MM.1S (cell line): ENCODE measurements at regions not wholly inside any gene's neighbourhood (a gene's known extent, or its start where the extent isn't known, plus 50 kb on each side); places are given as distances from the start of the nearest gene placed in this dataset.
"Not testable (repeated sequence)": the region's sequence is repeated elsewhere in the genome, so short reads cannot be mapped to it uniquely, and the experiment has no call there.

Experiments used
- EZH2 ChIP-seq: fragments of 300-600 bp; sonication (generic); optimal IDR thresholded peaks from 2 replicates; pipeline ENCODE3; 2017; ENCODE audit warnings: low read depth, mild to moderate bottlenecking, antibody characterized with exemption, low read length, mixed read lengths
- EZH2phosphoT487 ChIP-seq: fragments of 300-600 bp; sonication (generic); IDR thresholded peaks from 2 replicates; pipeline ENCODE4 v1.6.1; 2018; ENCODE audit warnings: antibody characterized with exemption, low read length
- TF ChIP-seq, protein P1 (sequence below): fragments of 300-600 bp; sonication (generic); IDR thresholded peaks from 2 replicates; pipeline ENCODE4 v1.5.1; 2016; ENCODE audit warnings: antibody characterized with exemption, low read length, mixed read lengths

DNA sequence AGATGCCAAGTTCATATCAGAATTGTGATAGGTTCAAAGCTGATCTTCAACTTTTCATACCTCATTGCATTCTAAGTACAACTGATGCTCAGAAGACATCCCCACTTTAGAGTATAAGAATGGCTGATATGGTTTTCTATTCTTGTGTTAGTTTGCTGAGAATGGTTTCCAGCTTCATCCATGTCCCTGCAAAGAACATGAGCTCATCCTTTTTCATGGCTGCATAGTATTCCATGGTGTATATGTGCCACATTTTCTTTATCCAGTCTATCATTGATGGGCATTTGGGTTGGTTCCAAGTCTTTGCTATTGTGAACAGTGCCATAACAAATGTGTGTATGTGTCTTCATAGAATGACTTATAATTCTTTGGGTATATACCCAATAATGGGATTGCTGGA, 184.5 kb upstream of the RBM19 start:
- not testable (repeated sequence) for TF ChIP-seq EZH2, EZH2phosphoT487
- TF ChIP-seq, protein P1, sequence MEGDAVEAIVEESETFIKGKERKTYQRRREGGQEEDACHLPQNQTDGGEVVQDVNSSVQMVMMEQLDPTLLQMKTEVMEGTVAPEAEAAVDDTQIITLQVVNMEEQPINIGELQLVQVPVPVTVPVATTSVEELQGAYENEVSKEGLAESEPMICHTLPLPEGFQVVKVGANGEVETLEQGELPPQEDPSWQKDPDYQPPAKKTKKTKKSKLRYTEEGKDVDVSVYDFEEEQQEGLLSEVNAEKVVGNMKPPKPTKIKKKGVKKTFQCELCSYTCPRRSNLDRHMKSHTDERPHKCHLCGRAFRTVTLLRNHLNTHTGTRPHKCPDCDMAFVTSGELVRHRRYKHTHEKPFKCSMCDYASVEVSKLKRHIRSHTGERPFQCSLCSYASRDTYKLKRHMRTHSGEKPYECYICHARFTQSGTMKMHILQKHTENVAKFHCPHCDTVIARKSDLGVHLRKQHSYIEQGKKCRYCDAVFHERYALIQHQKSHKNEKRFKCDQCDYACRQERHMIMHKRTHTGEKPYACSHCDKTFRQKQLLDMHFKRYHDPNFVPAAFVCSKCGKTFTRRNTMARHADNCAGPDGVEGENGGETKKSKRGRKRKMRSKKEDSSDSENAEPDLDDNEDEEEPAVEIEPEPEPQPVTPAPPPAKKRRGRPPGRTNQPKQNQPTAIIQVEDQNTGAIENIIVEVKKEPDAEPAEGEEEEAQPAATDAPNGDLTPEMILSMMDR: not testable (repeated sequence)
